ENCODE measurements at regions not wholly inside any gene's neighbourhood (a gene's known extent, or its start where the extent isn't known, plus 50 kb on each side); places are given as distances from the start of the nearest gene placed in this dataset.
"Not testable (repeated sequence)": the region's sequence is repeated elsewhere in the genome, so short reads cannot be mapped to it uniquely, and the experiment has no call there.

DNA sequence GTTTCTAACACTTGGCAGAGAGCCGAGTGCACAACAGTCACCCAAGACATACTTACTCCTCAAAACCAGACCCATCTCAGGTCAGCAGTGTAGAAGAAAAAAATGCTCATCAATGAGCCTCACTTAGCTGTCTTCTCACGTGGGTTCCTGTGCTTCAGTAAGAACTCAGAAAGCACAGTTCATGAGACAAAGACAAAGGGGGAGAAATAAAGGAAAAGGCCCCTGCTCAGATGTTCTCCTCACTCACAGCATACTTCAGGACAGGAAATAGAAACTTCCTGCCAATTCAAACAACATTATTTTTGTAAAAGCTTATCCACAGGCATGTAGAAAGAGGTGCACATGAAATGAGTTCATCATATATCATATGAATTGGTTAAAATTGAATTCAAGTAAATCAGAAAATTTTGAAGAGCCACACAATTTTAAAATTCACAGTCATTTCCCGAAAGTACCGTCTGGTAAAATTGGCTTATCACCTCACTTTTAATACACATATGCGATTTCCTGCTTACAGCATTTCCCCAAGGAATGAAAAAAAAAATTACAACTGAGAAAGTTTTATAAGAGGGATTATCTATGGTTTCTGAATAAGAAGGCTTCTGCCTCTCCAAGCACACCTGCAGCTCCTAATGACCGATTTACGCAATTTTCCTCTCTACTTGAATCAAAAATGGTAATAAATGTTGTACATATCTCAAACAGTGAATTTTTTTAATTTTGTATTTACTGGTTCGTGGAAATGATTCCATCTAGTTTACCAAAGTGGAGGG, 328.3 kb downstream of the TMEM167A start:
- DNase-seq: no peak

DNA sequence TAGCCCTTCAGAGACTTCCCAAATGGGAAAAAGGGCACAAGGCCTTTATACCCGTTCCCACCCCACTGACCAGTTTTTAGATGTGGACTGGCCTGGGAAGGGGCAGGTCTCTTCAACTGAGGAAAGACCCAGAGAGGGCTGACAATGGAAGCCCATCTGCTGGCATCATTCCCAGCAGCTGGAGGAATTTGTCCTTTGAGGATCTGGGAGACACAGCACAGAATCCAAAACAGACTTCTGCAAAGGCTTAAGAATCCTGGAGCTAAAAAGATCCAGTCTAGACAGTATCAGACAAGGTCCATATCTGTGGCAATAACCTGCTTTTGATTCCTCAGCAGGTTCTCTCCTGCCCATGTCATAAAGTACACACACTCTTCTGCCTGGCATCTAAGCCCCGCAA, 329.2 kb downstream of the TMEM167A start:
- no peak for DNase-seq

GRCh38 chr5:82745016-82745415, 332.2 kb downstream of the TMEM167A start:
- no peak for DNase-seq

- no peak for DNase-seq
Observed at GRCh38 chr5:82738681-82739269, 338.4 kb downstream of the TMEM167A start.

DNA sequence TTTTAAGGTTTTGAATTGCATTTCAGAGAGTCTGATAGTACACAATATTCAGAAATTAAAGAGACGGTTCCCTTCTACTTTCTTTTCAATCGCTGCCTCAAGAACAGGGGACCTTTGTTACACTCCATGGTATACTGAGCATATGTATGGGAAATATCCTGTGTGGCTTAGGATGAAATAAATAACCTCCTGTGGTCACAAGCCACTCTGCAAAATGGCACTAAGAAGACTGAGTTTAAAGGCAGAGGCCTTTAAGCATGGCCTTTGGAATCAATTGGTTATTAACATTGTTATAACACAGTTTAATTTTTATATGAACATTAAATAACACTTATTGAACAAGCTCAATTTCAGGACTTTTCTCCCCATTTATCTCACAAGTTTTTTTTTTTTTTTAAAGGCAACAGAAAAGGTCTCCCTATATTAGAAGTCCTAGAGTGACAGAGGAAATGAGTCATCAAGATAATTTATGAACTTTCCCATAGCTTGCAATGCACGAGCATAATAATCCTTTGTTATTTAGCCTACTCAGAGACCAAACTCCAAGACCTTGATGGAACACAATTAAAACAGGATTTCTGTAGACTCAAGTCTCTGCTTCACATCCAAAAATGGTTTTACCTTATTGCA, 341.9 kb downstream of the TMEM167A start:
- DNase-seq: no peak

- no peak for DNase-seq
Observed at GRCh38 chr5:82734347-82734746, 342.8 kb downstream of the TMEM167A start.

DNA sequence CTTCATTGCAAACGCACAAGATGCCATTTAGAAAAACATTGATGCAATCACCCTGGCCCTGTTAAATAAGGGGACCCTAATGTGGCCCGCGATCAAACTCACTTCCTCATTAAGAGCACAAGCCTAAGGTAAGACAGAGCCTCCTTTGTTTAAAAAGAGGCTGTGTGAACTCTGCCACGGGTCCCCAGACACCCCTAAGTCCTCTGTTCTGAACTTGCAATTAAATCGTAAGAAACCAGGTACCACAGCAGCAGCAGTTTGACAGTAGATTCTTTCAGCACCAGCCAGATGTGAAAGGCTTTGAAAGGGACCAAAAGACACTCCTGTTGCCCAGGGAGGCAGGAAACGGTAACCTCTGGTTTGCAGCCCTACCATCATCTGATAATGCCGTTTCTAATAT, 346.3 kb downstream of the TMEM167A start:
- DNase-seq: no peak

- DNase-seq: no peak
Observed at GRCh38 chr5:82728926-82729702, 348.1 kb downstream of the TMEM167A start.

DNA sequence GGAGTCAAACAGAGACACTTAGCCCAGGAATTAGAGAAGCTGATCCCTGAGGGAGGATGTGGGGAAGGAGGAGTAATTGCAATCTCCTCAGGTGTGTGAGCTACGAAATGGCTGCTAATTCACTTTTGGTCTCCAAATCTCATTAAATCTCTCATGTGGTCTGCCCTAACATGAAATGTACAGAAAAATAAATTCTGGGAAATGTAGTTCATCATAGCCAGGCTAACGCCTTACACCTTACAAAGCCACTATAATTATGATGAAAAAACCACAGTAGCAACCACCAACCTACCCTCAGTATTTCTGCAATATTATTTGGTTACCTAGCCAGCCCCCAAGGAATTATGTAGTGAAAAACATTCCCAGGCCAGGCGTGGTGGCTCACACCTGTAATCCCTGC, 354.0 kb downstream of the TMEM167A start:
- DNase-seq: no peak

DNA sequence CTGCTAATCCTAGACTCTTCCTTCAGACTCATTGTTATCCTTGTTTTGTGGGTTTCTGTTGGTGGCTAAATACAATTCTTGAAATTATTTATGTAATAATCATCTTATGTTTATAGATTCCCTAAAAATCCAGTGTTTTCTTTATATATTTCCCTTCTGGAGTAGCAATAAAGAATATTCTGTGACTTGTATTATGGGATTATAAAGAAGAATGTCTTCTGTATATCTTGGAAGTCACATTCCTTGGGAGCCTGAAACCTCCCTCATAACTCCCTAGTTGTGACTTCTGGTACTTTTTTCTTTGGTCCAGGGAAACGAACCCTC, 356.1 kb downstream of the TMEM167A start:
- DNase-seq: no peak

DNA sequence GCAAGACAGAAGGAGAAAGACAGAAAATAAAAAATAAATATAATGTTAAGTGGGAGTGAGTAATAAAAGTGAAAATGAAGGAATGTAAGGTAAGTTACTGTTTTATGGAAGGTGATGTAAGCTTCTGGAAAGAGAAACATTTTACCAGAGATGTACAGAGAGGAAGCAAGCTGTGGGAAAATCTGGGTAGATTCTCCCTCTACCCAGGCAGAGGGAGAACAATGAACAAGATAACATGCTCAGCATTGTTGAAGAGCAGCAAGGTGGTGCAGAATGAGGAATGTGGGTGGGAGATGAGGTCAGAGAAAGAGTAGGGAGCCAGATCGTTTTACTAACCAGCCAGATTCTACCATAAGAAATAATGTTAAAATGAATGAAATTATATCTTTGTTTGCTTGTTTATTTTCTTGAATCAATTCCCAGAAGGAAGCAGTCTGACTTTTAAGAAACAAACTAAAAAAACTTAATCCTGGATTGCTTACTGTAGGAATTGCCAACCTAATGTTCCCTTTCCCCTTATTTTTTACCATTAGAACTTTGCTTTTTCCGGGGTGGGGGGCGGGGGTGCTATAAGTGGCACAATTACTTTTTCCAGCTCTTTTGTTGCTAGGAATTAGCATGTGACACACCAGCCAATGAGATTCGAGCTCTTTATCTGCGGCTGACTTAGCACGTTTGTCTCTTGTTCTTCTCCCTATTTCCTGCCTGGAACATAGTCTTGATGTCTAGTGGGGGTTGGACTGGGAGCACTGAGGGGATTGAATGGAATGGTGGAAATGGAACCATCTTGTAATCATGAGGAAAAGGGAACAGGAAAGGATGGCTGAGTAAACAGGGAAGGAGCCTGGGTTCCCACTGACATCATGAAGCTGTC, 356.7 kb downstream of the TMEM167A start:
- DNase-seq: no peak

DNA sequence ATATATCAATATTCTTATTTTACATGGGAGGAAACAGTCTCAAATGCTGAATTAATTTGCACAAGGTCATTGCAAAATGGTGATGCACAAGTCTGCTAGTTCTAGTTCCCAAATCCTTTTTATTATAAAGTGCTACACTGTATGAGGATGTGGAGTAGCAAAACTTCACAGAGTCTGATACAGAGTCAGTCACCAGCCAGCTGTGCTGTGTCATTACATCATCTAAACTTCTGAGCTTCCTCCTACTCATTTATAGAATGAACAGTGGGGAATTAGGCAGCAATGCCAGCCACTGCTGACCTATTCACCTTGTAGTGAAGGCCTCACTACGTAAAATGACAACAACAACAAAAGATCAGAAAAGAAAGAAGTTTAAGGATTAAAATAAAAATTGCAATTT, 357.8 kb downstream of the TMEM167A start:
- DNase-seq: no peak

GRCh38 chr5:82717738-82718137, 359.5 kb downstream of the TMEM167A start:
- DNase-seq: no peak

DNA sequence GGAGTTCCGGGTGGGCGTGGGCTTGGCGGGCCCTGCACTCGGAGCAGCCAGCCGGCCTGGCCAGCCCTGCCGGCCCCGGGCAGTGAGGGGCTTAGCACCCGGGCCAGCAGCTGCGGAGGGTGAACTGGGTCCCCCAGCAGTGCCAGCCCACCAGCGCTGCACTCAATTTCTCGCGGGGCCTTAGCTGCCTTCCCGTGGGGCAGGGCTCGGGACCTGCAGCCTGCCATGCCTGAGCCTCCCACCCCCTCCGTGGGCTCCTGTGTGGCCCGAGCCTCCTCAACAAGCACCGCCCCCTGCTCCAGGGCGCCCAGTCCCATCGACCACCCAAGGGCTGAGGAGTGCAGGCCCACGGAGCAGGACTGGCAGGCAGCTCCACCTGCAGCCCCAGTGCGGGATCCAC, 362.5 kb downstream of the TMEM167A start:
- not testable (repeated sequence) for DNase-seq

DNA sequence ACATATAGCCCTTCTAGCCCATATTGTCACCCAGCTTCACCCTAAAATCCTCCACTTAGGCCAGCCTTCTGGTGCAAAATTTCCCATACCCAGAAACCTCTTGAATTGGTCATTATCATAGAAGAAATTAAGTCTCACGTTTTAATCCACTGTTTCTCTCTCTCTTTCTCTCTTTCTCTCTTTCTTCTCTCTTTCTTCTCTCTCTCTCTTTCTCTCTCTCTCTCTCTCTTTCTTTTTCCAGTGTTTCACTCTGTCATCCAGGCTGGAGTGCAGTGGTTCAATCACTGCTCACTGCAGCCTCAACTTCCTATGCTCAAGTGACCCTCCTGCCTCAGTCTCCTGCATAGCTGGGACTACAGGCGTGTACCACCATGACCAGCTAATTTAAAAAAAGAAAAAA, 363.4 kb downstream of the TMEM167A start:
- DNase-seq: no peak

GRCh38 chr5:82707741-82708140, 369.5 kb downstream of the TMEM167A start:
- DNase-seq: no peak

GRCh38 chr5:82704381-82704780, 372.8 kb downstream of the TMEM167A start:
- DNase-seq: no peak

- DNase-seq: no peak
Observed at GRCh38 chr5:82702046-82702445, 375.1 kb downstream of the TMEM167A start.

DNA sequence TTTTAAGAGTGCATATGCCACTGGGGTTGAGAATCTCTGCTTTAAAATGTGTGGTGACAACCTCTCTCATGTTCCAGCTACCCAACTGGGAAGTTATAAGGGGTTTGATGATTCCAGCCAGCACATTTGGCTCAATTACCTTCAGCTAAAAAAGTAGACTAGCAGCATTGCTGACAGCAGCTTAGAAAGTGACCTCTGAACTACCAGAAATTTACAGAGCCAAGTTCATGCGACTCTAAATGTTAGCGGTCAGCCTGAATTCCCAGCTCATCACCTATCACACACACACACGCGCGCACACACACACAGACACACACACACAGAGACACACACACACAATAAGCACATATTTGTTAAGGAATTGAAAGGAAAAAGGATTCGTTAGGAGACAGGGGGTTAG, 377.5 kb downstream of the TMEM167A start:
- no peak for DNase-seq

DNA sequence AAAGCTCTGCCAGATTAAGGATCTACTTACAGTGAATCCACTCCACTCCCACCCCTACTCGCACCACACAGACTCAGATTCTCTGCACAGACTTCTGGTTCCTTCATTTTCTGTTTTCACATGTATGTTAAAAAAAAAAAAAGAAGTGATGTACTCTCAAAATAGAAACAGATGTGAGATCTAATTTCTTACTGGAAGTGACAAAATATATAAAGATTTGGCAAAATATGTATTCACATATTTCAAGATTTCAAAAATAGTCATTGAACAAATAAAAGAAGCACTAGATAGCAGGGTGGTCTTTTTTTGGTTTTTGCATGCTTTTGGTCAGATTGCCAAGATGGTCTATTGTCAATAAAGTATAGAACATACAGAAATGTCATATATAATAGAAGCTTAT, 379.2 kb downstream of the TMEM167A start:
- no peak for DNase-seq

- no peak for DNase-seq
Observed at GRCh38 chr5:82694711-82695285, 382.4 kb downstream of the TMEM167A start.

- no peak for DNase-seq
Observed at GRCh38 chr5:82692826-82693225, 384.4 kb downstream of the TMEM167A start.

Measured in stimulated activated CD4-positive, alpha-beta T cell treated with anti-CD3 and anti-CD28 coated beads, Interleukin-1b, Interleukin-23, amount 100 ng/mL, for 48 hours (primary cell).